ENCODE measurements at regions not wholly inside any gene's neighbourhood (a gene's known extent, or its start where the extent isn't known, plus 50 kb on each side); places are given as distances from the start of the nearest gene placed in this dataset.

- TF ChIP-seq AR (CRISPR knock-in tag; IDR thresholded peaks at IDR 0.05), result no peak
- no peak for TF ChIP-seq TCF7 (CRISPR knock-in tag; IDR thresholded peaks at IDR 0.05; ENCODE audit: low read depth)
- TF ChIP-seq SMAD4 (CRISPR knock-in tag; IDR thresholded peaks at IDR 0.05), result no peak
- no peak for TF ChIP-seq NFATC4 (CRISPR knock-in tag; IDR thresholded peaks at IDR 0.05)
- TF ChIP-seq ZMAT4 (CRISPR knock-in tag; IDR thresholded peaks at IDR 0.05), result no peak
- TF ChIP-seq CDX4 (CRISPR knock-in tag; IDR thresholded peaks at IDR 0.05; ENCODE audit: borderline replicate concordance), result no peak
- no peak for TF ChIP-seq GTF2I (CRISPR knock-in tag; conservative IDR thresholded peaks at IDR 0.05)
- TF ChIP-seq E2F4 (CRISPR knock-in tag; IDR thresholded peaks at IDR 0.05; ENCODE audit: borderline replicate concordance, low read depth), result no peak
- TF ChIP-seq ATF1 (CRISPR knock-in tag; IDR thresholded peaks at IDR 0.05), result no peak
- no peak for TF ChIP-seq ELF4 (CRISPR knock-in tag; IDR thresholded peaks at IDR 0.05; ENCODE audit: low read depth)
These were observed 1722.6 kb upstream of the PRR20A start (continued) for GRCh38 chr13:55418095-55418494.

GRCh38 chr13:55432814-55433213 lies 1707.9 kb upstream of the PRR20A start:
- Mint-ChIP-seq H3K9me3 (peaks cover 14% of the 10 kb centered on the region), H3K27ac (no peak overlapping the region), H3K4me1 (peaks cover 29% of the 10 kb centered on the region), H3K36me3 (no peaks in the 10 kb centered on the region), H3K4me3 (no peak overlapping the region), H3K27me3 (ENCODE audit: low read depth) (peaks cover 4% of the 10 kb centered on the region)
- no peak for ATAC-seq
- ChIA-PET CTCF (no interaction called here), POLR2A (no interaction called here)
- DNase-seq (ENCODE audit: low spot score), result no peak
- no peak for TF ChIP-seq CBFB (CRISPR knock-in tag; IDR thresholded peaks at IDR 0.05; ENCODE audit: low read depth)
- no peak for TF ChIP-seq TP53 (CRISPR knock-in tag; IDR thresholded peaks at IDR 0.05)
- TF ChIP-seq OVOL2 (CRISPR knock-in tag; IDR thresholded peaks at IDR 0.05; ENCODE audit: borderline replicate concordance), result no peak
- no peak for TF ChIP-seq ZNF281 (CRISPR knock-in tag; IDR thresholded peaks at IDR 0.05)
- no peak for TF ChIP-seq ERG (CRISPR knock-in tag; IDR thresholded peaks at IDR 0.05)
- TF ChIP-seq NFYB (CRISPR knock-in tag; conservative IDR thresholded peaks at IDR 0.05; ENCODE audit: low read depth), result no peak
- TF ChIP-seq ATF2 (CRISPR knock-in tag; IDR thresholded peaks at IDR 0.05; ENCODE audit: borderline replicate concordance, low read depth), result no peak
- no peak for TF ChIP-seq NR2C2 (CRISPR knock-in tag; IDR thresholded peaks at IDR 0.05)
- no peak for TF ChIP-seq TEAD4 (CRISPR knock-in tag; IDR thresholded peaks at IDR 0.05)
- TF ChIP-seq ZBTB21 (CRISPR knock-in tag; IDR thresholded peaks at IDR 0.05; ENCODE audit: borderline replicate concordance), result no peak
- TF ChIP-seq ARID4B (CRISPR knock-in tag; IDR thresholded peaks at IDR 0.05; ENCODE audit: borderline replicate concordance), result no peak
